ENCODE measurements at regions not wholly inside any gene's neighbourhood (a gene's known extent, or its start where the extent isn't known, plus 50 kb on each side); places are given as distances from the start of the nearest gene placed in this dataset.

DNA sequence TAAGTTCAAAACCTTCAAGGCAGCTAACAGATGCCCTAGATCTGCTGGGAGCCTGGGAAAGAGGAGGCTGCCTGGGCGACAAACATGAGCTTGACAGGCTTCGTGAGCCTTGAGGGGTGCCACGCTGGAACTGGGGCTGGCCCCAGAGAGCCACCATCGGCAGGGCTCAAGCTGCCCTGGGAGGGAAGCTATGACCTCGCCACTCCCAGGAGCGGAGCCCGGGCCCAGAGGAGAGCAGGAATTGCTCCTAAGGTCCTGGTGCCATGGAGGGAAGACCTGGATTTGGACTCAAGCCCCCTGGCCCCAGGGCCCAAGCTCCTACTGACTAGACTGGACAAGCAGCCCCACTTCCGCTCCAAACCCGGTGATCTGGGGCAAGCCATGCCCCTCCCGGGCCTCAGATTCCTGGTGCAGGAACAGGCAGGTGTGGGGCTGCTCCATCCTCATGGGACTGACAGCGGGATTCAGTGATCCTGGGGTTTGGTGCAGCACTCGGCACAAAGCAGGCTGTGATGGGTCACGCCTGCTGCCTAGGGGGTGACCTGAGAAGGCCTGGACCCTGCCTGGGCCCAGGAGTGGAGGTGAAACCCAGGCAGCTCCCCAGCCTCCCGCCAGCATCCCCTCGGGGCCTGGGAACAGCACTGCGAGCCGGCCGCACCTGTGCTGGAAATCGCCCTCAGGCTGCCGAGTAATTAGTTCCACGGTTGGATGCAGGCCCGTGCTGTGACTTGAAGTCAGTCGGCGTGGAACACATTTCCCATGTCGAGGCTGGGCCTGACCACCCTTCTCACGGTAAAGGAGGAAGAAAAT is 246.9 kb downstream of the NDUFA10 start:
- TF ChIP-seq CTCF (IDR thresholded peaks at IDR 0.05) (no peak), POLR2A (IDR thresholded peaks at IDR 0.05) (no peak), POLR2AphosphoS5 (IDR thresholded peaks at IDR 0.05) (no peak), EP300 (IDR thresholded peaks at IDR 0.05) (no peak)

Measured in suprapubic skin (tissue), 4 donors.